Lower lobe of right lung (tissue), 2 donors: ENCODE measurements at regions not wholly inside any gene's neighbourhood (a gene's known extent, or its start where the extent isn't known, plus 50 kb on each side); places are given as distances from the start of the nearest gene placed in this dataset.

ENCODE experiments used
- ATAC-seq, 2 donors: fragments of 200-7000 bp; cut with Tn5 transposase; one replicate each; pipeline ENCODE4 v1.9.1; 2020 to 2022; ENCODE audit warnings: mild to moderate bottlenecking in 2 of 2, moderate library complexity in 2 of 2
- DNase-seq: peaks from one replicate; pipeline ENCODE4 v3.0.0-alpha.2; 2020
- H3K27ac ChIP-seq: fragments of 200-600 bp; one replicate; pipeline ENCODE4 v1.8.0; 2022
- H3K27me3 ChIP-seq: fragments of 200-600 bp; one replicate; pipeline ENCODE4 v1.8.0; 2022; ENCODE audit warnings: low read depth
- H3K36me3 ChIP-seq: fragments of 200-600 bp; one replicate; pipeline ENCODE4 v1.8.0; 2022; ENCODE audit warnings: mild to moderate bottlenecking
- H3K4me1 ChIP-seq: fragments of 200-600 bp; one replicate; pipeline ENCODE4 v1.8.0; 2022
- H3K4me3 ChIP-seq: fragments of 200-600 bp; one replicate; pipeline ENCODE4 v1.8.0; 2022; ENCODE audit warnings: mild to moderate bottlenecking
- H3K9me3 ChIP-seq: fragments of 200-600 bp; one replicate; pipeline ENCODE4 v1.8.0; 2022
- CTCF ChIP-seq: fragments of 200-600 bp; IDR thresholded peaks from one replicate; pipeline ENCODE4 v1.8.0; 2022; ENCODE audit warnings: antibody characterized with exemption, mild to moderate bottlenecking
- intact Hi-C: fragments of 100-400 bp; cut with DNase I; formaldehyde crosslinking; loops from one replicate; pipeline ENCODE4 v1.11.0; 2022
- donor health status: DM: no; HTN: yes; CAD: no; lungs with severe emphysema.

- no peak for DNase-seq
- ATAC-seq: no peak
- Histone ChIP-seq H3K4me3 (no peak overlapping the region), H3K27ac (no peak overlapping the region), H3K36me3 (no peaks in the 10 kb centered on the region), H3K27me3 (no peaks in the 10 kb centered on the region), H3K4me1 (no peaks in the 10 kb centered on the region), H3K9me3 (no peaks in the 10 kb centered on the region)
- TF ChIP-seq CTCF: no peak
- intact Hi-C loops: no loop called here
Measured at GRCh38 chrX:12034741-12035140, 103.5 kb upstream of the FRMPD4 start.

DNA sequence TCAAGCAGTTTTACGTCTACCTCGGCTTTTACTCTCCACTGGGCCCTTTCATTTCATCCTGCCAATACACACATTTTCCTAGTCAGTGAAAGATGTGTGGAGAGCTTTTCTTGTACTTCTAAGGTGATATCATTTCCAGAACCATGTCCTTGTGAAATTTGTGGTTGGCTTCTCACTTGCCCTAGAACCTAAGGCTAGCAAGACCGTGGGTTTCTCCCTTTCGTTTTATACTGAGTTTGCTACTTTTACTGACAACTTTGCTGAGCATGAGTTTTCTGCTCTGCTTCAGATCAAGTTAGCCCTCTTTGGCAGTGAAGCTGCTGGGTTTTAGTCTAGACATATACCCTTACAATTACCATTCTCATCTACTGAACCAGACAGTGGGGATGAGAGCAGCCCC lies 95.7 kb upstream of the FRMPD4 start:
- no peaks in the 10 kb centered on the region for H3K27me3 ChIP-seq
- H3K4me3 ChIP-seq: no peak overlapping the region
- DNase-seq (no peak), ATAC-seq (no peak)
- H3K36me3 ChIP-seq: no peaks in the 10 kb centered on the region
- intact Hi-C loops: no loop called here
- no peak overlapping the region for H3K27ac ChIP-seq
- H3K4me1 ChIP-seq: no peaks in the 10 kb centered on the region
- no peak for TF ChIP-seq CTCF
- no peaks in the 10 kb centered on the region for H3K9me3 ChIP-seq

DNA sequence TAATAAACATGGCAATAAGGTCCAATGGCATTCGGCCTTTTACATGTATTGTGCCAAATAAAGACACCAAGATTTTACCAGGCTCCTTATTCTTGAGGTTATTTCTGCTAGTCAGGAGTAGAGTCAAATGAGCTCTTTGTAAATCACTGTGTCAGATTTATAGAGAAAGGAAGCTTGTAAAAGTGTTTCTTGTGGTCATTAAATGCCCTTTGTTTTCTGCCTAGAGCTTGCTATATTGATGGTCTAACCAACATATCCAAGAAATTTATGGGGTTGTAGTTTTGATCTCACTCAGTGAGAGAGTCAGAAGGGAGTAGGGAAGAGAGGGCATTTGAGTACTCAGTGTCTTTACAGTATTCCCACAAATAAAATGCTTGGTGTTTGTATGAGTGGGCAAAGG lies 86.2 kb upstream of the FRMPD4 start:
- H3K27ac ChIP-seq: no peak overlapping the region
- intact Hi-C loops: no loop called here
- H3K27me3 ChIP-seq: no peaks in the 10 kb centered on the region
- no peak for TF ChIP-seq CTCF
- H3K4me3 ChIP-seq: no peak overlapping the region
- DNase-seq (no peak), ATAC-seq (no peak)
- H3K9me3 ChIP-seq: no peaks in the 10 kb centered on the region
- H3K36me3 ChIP-seq: no peaks in the 10 kb centered on the region
- H3K4me1 ChIP-seq: no peaks in the 10 kb centered on the region

GRCh38 chrX:12058087-12058486 lies 80.2 kb upstream of the FRMPD4 start:
- H3K9me3 ChIP-seq: no peaks in the 10 kb centered on the region
- DNase-seq (no peak), ATAC-seq (no peak)
- H3K4me1 ChIP-seq: no peaks in the 10 kb centered on the region
- intact Hi-C loops: no loop called here
- H3K36me3 ChIP-seq: no peaks in the 10 kb centered on the region
- no peak for TF ChIP-seq CTCF
- H3K4me3 ChIP-seq: no peak overlapping the region
- no peaks in the 10 kb centered on the region for H3K27me3 ChIP-seq
- H3K27ac ChIP-seq: no peak overlapping the region

DNA sequence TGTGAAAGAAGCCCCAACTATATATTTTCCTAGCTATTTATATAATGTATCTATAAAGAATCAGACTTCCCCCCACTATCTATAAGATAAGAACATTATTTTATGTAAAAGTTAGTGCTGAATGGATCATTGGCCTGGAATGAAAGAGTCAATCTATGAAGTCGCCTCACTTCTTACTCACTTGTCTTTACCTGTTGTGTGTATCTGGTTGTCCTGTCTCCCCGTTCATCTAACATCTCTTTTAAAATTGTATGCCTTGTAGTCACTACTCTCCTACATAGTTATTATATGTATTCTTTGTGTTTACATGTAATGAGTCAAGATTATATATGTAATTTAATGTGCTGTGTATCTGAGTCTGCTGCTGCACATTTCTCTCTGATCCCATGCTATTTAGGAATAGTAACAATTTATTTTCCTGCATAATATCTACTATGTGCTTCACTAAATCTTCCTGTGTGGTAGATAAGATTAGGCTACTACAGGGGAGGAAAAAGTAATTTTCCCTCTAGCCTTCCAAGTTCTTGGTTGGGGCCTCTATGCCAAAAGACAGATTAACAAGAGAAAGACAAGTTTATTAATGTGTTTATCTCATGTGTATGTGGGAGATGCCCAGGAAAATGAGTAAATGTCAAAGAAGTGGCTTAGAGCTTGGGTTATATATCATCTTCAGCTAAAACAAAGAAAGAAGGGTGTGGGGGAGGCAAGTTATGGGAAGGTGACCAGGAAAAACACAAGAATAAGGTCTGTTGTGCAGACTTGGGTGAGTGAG lies 77.6 kb upstream of the FRMPD4 start:
- H3K27ac ChIP-seq: no peak overlapping the region
- H3K4me1 ChIP-seq: no peaks in the 10 kb centered on the region
- ATAC-seq (no peak), DNase-seq (no peak)
- TF ChIP-seq CTCF: no peak
- H3K4me3 ChIP-seq: no peak overlapping the region
- intact Hi-C loops: no loop called here
- H3K36me3 ChIP-seq: no peaks in the 10 kb centered on the region
- H3K9me3 ChIP-seq: no peaks in the 10 kb centered on the region
- no peaks in the 10 kb centered on the region for H3K27me3 ChIP-seq
